ENCODE measurements at regions not wholly inside any gene's neighbourhood (a gene's known extent, or its start where the extent isn't known, plus 50 kb on each side); places are given as distances from the start of the nearest gene placed in this dataset.
"Not testable (repeated sequence)": the region's sequence is repeated elsewhere in the genome, so short reads cannot be mapped to it uniquely, and the experiment has no call there.

GRCh38 chr1:143735764-143736461 is 235.9 kb downstream of the FAM72C start:
- no peaks in the 10 kb centered on the region for H4K20me1 ChIP-seq (ENCODE audit: insufficient read depth, low read length)
- no peaks in the 10 kb centered on the region for H3K36me3 ChIP-seq (replicated peaks in 1 of 2; ENCODE audit: control insufficient read depth in 1 of 2, insufficient read depth in 2 of 2, low read length in 2 of 2)
- FAIRE-seq (no peak), ATAC-seq (no peak), DNase-seq (ENCODE audit: low spot score) (no peak)
- ChIA-PET POLR2A (no interaction called here), CTCF (ENCODE audit: low intra/inter-chr PET ratio, low total read pairs) (no interaction called here)
- 46% methylated on average over 18 of the region's 36 CpGs for WGBS (ENCODE audit: low lambda C conversion rate)
- H3K4me2 ChIP-seq (ENCODE audit: low read depth, low read length): no peak overlapping the region
- intact Hi-C loops (cut with micrococcal nuclease; ENCODE audit: unreplicated experiment): no loop called here
- no peak overlapping the region for H3K27ac ChIP-seq (ENCODE audit: extremely low read length, insufficient read depth, low read length)
- in situ Hi-C loops (cut with HindIII; ENCODE audit: extremely low pct_ligation_motif_present, low pct_unique_long_range_greater_than_20kb): no loop called here
- H3K4me1 ChIP-seq (ENCODE audit: insufficient read depth, low read length): no peaks in the 10 kb centered on the region
- no peak overlapping the region for H3K4me3 ChIP-seq (replicated peaks in 1 of 3; ENCODE audit: insufficient read depth in 1 of 3, low read depth in 2 of 3, low read length in 3 of 3)
- H3K9me3 ChIP-seq (ENCODE audit: low read length): no peaks in the 10 kb centered on the region
- no peak overlapping the region for H2AFZ ChIP-seq (ENCODE audit: low read length)
- TF ChIP-seq ZNF792 (CRISPR knock-in tag; IDR thresholded peaks at IDR 0.05) (no peak), JUN (CRISPR knock-in tag; IDR thresholded peaks at IDR 0.05) (no peak), HOXA5 (CRISPR knock-in tag; IDR thresholded peaks at IDR 0.05) (no peak), LCORL (IDR thresholded peaks at IDR 0.05) (no peak), LCORL (CRISPR knock-in tag; IDR thresholded peaks at IDR 0.05) (no peak), ZZZ3 (CRISPR knock-in tag; IDR thresholded peaks at IDR 0.05; ENCODE audit: borderline replicate concordance) (no peak), ZNF780A (CRISPR knock-in tag; IDR thresholded peaks at IDR 0.05) (no peak), ZNF788 (CRISPR knock-in tag; IDR thresholded peaks at IDR 0.05; ENCODE audit: borderline replicate concordance) (no peak), AGO2 (optimal IDR thresholded peaks at IDR 0.05; ENCODE audit: low read depth, low read length) (no peak), CBX1 (IDR thresholded peaks at IDR 0.05; ENCODE audit: low read depth) (no peak)
- TF ChIP-seq, protein P1, sequence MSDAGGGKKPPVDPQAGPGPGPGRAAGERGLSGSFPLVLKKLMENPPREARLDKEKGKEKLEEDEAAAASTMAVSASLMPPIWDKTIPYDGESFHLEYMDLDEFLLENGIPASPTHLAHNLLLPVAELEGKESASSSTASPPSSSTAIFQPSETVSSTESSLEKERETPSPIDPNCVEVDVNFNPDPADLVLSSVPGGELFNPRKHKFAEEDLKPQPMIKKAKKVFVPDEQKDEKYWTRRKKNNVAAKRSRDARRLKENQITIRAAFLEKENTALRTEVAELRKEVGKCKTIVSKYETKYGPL (CRISPR knock-in tag; IDR thresholded peaks at IDR 0.05): no peak
- peaks cover 4 to 14% of the 10 kb centered on the region in 2 experiments; a peak in 3 of 5 replicates for H3K27me3 ChIP-seq (ENCODE audit: control insufficient read depth in 1 of 2, insufficient read depth in 2 of 2, low read length in 2 of 2)
- H3K9ac ChIP-seq (ENCODE audit: insufficient read depth, low read depth, low read length): no peak overlapping the region
- BruUV-seq (replicated peaks): no TSS peak
- H3K79me2 ChIP-seq (ENCODE audit: insufficient read depth, low read length): no peaks in the 10 kb centered on the region

- H3K4me1 ChIP-seq (ENCODE audit: insufficient read depth, low read length); H3K36me3 ChIP-seq (replicated peaks in 1 of 2; ENCODE audit: control insufficient read depth in 1 of 2, insufficient read depth in 2 of 2, low read length in 2 of 2); BruUV-seq (replicated peaks); H3K9me3 ChIP-seq (ENCODE audit: low read length); H3K27ac ChIP-seq (ENCODE audit: extremely low read length, insufficient read depth, low read length); POLR2A ChIA-PET; H3K4me3 ChIP-seq (replicated peaks in 1 of 3; ENCODE audit: insufficient read depth in 1 of 3, low read depth in 2 of 3, low read length in 3 of 3); H2AFZ ChIP-seq (ENCODE audit: low read length); intact Hi-C loops (cut with micrococcal nuclease; ENCODE audit: unreplicated experiment); in situ Hi-C loops (cut with HindIII; ENCODE audit: extremely low pct_ligation_motif_present, low pct_unique_long_range_greater_than_20kb); FAIRE-seq; H3K4me2 ChIP-seq (ENCODE audit: low read depth, low read length); H3K79me2 ChIP-seq (ENCODE audit: insufficient read depth, low read length); H4K20me1 ChIP-seq (ENCODE audit: insufficient read depth, low read length); ATAC-seq; DNase-seq (ENCODE audit: low spot score); H3K9ac ChIP-seq (ENCODE audit: insufficient read depth, low read depth, low read length); CTCF ChIA-PET (ENCODE audit: low intra/inter-chr PET ratio, low total read pairs): not testable (repeated sequence)
- 2% methylated on average over 3 of the region's 3 CpGs for WGBS (ENCODE audit: low lambda C conversion rate)
- H3K27me3 ChIP-seq (ENCODE audit: control insufficient read depth in 1 of 2, insufficient read depth in 2 of 2, low read length in 2 of 2): peaks cover 4 to 14% of the 10 kb centered on the region in 2 experiments; a peak in 3 of 5 replicates
Observed at GRCh38 chr1:143734261-143734660, 237.5 kb downstream of the FAM72C start.

GRCh38 chr1:143730890-143731289 is 240.9 kb downstream of the FAM72C start:
- CTCF ChIA-PET (ENCODE audit: low intra/inter-chr PET ratio, low total read pairs); H3K4me1 ChIP-seq (ENCODE audit: insufficient read depth, low read length); POLR2A ChIA-PET; H3K4me3 ChIP-seq (replicated peaks in 1 of 3; ENCODE audit: insufficient read depth in 1 of 3, low read depth in 2 of 3, low read length in 3 of 3); ATAC-seq; H3K9ac ChIP-seq (ENCODE audit: insufficient read depth, low read depth, low read length); H3K9me3 ChIP-seq (ENCODE audit: low read length); BruUV-seq (replicated peaks); H3K4me2 ChIP-seq (ENCODE audit: low read depth, low read length); H3K27me3 ChIP-seq (ENCODE audit: control insufficient read depth in 1 of 2, insufficient read depth in 2 of 2, low read length in 2 of 2); H3K27ac ChIP-seq (ENCODE audit: extremely low read length, insufficient read depth, low read length); DNase-seq (ENCODE audit: low spot score); intact Hi-C loops (cut with micrococcal nuclease; ENCODE audit: unreplicated experiment); H3K36me3 ChIP-seq (replicated peaks in 1 of 2; ENCODE audit: control insufficient read depth in 1 of 2, insufficient read depth in 2 of 2, low read length in 2 of 2); H4K20me1 ChIP-seq (ENCODE audit: insufficient read depth, low read length); in situ Hi-C loops (cut with HindIII; ENCODE audit: extremely low pct_ligation_motif_present, low pct_unique_long_range_greater_than_20kb); FAIRE-seq; H3K79me2 ChIP-seq (ENCODE audit: insufficient read depth, low read length); H2AFZ ChIP-seq (ENCODE audit: low read length): not testable (repeated sequence)
- 0% methylated on average over 6 of the region's 6 CpGs for WGBS (ENCODE audit: low lambda C conversion rate)
